RKO (cell line): ENCODE measurements at regions not wholly inside any gene's neighbourhood (a gene's known extent, or its start where the extent isn't known, plus 50 kb on each side); places are given as distances from the start of the nearest gene placed in this dataset.
A peak's percentile ranks its signal among the peaks of the same experiment; 100 is the strongest.

ENCODE experiments used
- DNase-seq: peaks from one replicate; pipeline ENCODE4 v3.0.0-alpha.2; 2016; ENCODE audit warnings: low spot score

DNA sequence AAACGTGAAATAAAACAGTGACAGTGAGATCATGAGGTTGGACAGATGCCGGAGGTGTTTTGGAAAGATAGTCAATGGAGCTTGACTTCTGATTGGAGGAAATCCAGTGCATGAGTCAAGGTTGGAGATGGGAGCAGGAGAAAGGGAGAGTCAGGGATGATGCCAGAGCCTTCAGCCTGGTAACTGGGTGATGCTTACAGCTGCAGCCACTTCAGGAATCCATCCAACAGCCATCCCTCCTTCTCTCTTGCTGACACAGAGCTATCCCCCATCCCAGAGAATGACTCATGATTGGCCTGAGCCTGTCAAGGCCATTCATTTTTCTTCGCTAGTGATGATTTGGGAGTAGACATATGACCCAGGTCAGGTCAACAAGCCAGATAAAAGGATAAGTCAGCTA, 112.8 kb downstream of the SAMD5 start:
- DNase-seq: peak; percentile 0

DNA sequence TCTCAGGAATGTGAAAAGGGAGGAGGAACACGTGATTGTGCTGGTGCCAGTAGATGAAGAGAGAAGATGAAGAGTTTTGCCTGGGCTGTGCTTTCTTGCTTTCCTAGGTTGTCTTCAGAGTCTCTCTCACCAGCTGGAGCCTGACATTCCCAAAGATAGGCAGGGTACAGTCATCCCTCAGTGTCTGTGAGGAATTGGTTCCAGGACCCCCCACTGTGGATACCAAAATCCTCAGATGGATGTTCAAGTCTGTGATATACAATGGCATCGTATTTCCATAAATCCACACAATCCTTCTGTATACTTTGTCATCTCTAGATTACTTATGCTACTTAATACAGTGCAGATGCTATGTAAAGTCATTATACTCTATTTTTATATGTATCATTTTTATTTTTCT, 113.5 kb downstream of the SAMD5 start:
- DNase-seq: no peak

DNA sequence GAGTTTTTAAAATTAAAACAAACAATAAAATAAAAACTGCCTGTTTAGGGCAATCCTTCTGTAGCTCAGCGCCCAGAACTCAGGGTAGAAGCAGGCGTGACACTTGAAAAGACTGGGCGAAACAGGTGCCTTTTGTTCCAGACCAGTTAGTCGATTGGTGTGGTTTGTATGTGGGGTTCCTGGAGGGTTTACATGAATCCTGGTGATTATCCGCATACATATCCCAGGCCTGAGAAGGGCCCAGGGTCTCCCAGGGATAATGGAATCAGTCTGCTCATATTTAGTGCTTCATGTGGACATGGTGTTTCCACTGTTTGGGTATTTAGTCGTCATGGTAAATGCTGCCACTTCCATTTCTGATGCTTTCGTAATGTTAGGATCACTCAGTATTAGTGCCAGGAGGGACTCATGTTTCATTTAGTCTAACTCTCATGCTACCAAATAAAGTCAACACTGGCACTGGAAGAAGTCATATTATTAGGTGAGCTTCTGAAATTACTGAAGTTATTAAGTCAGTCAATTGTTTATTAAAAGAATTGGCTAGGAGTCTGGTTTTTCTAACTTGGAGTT, 116.5 kb downstream of the SAMD5 start:
- DNase-seq: no peak

DNA sequence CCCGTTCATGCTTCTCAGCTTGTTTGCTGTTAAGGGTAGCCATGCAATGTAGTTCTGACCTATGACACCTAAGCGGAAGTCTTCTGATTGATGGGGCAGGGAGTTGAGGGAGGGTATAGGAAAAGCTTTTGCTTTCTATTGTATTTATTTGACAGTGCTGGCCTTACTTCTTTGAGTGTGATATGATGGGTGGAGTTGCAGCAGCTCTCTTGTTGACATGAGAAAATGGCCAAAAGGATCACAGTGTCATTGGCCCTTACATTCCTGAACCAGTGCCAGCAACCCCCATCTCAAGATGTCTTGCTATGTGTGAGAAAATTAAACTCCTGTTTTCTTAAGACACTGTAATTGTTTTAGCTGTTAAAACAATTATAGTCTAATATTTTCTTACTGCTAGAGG, 117.5 kb downstream of the SAMD5 start:
- no peak for DNase-seq

DNA sequence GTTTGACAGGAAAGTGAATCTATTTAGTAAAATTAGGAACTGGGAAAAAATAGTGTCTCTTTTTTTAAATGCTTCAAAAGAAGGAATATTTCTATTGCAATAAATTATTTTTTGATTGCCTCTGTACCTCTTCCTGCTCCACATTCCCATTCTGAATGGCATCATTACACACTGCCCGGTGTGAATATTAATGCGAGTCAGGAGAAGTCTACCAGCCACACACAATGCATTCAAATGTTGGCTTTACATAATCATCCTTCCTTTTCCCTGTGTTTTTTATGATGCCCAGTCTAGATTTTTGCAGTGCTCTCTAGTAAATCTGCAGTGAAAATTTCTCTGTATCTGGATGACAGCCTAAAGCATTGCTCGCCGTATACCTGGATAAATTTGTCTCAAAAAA, 118.9 kb downstream of the SAMD5 start:
- no peak for DNase-seq

DNA sequence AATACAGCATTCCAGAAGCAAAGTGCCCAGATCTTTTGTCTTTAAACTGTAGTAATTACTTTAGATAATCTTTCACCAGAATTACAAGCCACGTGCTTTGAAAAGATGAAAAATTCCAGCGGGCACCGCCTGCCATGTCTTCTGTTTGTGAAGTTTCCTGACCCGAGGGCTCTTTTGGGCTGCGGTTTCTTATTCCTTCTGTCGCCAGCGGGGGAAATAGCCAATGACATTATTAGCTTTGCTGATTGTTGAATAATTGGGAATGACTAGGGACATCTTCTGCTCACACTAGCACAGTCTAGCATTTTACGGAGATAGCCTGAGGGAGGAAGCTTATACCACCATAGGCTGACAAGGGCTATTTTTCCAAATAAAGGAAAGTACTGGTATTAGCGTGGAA, 124.7 kb downstream of the SAMD5 start:
- DNase-seq: no peak

DNA sequence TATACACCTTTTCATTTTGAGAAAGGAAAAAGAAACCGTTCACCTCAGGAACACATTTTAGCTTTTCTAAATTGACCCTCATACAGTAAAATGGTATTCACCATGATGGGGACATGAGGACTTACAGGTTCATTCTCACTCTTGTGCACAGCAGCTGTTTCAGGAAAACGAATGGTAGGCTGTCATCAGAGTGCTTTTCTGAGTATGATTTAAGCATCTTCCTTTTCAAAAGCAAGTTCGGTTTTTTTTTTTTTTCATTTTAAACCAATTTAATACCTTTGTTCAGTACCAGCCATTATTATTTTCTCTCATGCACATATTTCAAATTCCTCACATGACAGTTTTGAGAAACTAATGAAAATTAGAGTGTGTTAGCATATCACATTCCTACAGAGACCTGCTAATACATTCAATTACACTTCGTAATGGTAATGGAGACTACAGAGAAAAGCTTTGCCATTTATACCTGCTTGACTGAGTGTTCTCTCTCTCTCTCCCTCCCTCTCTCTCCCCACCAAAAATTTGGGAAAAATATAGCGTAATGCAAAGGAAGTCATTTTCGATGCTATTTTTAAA, 129.2 kb downstream of the SAMD5 start:
- DNase-seq: no peak

DNA sequence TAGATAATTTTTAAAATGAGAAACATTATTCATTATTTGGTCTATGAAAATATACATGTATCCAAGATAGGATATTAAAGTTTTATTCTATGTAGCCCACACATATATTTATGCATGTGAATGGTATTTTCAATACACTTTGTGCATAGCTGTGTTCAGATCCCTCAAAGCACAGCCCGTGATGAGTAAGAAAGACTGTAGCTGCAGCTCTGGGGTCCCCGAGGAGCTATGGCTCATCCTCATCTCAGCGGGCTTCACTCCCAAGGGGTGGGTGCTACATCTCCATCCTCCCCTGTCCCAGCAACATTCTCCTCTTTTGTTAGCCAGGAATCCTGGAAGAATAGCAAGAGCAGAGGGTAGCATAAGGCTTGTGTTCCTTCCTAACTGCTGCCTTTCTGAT, 130.8 kb downstream of the SAMD5 start:
- DNase-seq: no peak

DNA sequence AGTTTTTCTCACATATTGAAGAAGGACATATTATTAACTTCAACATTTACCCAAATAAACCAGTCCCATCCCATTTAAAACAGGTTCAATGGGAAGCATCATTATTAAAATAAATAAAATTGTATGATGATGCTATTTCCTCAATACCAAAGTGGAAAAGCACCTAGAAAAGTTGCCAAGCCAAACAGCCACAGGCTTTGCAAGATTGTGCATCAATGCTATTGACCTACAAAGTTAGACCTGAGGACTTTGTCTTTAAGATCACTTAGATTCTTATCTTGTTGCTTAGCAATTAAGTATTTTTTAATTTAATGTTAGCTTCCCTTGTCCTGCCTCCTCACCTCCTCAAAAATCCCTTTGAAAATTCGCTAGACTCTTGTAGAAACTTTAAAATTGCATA, 132.1 kb downstream of the SAMD5 start:
- DNase-seq: no peak

DNA sequence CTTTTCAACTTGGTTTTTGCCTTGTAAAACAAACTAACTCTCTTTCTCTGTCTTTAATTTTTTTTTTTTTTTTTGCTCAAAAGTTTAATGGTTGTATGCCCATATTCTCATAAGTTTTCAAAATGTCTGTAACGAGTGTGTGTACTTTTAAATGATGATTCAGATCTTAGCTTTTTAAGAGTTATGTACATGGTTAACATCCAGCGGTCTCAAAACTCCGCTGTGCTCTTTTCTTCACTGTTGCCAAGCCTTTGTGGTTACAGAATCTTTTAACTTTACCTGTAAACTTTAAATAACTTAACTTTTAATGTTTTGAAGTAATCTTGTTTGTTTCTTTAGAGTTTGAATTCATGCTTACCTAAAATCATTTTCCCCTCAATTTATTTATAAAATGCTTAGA, 133.0 kb downstream of the SAMD5 start:
- no peak for DNase-seq

DNA sequence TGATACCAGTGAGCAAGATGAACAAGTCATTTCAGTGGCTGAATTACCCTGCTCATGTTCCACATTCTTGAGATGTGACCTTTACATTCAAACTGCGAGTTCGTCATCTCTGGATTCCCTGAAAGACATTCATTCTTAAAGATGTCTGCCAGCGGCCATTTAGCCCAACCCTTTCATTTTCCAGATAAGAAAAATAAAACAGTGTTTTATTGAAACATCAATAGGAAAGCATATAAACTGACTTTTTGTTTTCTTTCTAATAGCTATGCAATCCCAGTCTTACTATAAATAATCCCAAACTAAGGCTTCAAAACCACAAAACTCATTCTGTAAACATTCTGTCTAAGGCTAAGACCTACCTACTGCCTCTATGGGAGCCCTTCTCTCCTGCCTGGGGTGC, 134.0 kb downstream of the SAMD5 start:
- DNase-seq: peak; percentile 1

DNA sequence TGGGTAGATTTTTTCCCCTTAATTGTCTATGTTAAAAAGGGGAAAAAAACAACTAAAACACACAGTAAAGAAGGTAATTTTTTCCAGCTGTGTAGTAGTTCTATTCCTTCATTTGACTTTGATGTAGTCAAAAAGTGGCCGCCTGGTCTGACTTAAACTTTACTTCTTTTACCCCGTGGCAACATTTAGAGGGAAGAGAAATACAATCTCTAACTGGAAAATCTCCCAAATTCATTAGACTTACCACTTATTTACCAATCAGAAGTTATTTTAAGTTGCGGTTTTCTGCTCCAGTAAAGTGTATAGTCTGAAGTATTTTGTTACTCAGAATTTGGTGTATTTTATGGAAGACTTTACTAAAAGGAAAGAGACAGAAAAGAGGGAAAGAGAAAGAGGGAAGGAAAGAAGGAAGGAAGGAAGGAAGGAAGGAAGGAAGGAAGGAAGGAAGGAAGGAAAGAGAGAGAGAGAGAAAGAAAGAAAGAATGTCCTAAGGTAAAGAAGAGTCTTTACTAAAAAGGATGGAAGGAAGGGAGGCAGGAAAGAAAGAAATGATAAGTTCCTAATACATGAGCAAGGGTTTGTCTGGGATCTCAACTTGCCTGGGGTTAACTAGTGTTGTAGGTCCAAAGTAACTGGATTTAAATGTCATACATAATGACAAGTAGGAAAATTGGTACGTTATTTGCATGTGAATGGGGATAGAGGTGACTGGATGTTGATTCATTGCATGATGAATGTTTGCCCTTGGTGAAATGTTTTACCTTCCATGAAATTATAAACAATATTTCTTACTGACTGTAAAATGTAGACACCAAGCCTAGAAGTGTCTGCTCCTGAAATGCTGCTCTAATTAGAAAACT, 135.1 kb downstream of the SAMD5 start:
- no peak for DNase-seq

DNA sequence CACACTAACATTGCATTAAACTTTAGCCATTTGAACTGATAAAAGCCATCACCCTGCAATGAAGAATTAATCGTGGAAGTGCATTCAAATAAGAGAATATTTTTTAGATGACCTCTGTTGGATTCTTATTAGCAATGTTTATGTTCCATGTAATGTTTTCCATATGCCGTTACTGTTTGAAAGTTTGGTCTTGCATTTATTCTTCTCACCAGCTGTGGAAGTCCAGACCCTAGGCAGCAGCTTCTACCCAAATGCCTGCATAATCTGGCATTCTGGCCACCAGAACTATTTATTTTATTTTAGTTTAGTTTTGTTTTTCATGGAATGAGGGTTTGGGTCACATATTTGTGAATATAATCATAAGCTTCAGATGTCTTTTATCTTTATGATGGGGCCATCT, 140.4 kb downstream of the SAMD5 start:
- DNase-seq: no peak

DNA sequence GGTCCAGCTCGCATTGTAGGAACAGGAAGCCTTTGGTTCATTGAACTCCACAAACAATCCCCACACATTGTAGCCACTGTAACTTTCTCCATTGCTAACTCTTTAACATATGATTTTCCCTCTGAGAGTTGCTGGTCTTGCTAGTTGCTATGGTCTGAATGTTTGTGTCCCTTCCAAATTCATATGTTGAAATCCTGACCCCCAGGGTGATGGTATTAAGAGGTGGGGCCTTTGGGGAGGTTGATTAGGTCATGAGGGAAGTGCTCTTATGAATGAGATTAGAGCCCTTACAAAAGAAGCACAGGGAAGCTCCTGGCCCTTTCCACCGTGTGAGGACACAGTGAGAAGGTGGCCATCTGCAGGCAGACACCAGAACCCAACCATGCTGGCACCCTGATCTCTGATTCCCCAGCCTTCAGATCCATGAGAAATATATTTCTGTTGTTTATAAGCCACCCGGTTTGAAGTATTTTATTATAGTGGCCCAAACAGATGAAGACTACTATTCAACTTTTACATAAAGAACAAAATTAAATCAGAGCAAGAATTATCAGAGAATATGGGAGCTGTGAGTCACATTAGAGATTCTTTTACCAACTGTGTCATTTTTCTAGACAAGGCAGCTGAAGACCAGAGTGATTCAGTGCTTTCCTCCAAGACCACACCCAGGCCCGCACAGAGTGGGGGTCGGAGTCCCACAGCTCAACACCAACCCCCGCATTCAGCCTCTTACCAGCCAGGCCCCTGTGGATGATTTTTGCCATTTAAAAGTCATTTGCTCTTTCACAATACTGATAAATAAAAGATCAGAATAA, 143.0 kb downstream of the SAMD5 start:
- no peak for DNase-seq

DNA sequence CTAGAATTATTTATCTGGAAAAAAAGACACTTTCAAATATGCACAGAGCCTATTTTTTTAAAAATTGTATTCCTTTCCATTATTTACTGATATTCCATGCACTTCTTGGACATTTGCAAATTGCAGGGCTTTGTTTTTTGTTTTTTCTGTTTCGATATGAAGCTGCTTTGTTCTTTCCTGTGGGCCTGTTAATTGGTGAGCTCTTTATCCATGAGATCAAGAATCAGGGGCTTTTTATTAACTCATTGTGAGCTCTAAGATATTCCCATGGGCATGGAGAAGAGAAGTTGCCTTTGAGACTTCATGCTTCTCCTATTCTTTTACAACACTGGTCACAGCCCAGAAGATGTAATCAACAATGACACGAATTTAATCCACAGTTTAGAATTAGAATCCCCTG, 145.1 kb downstream of the SAMD5 start:
- no peak for DNase-seq

DNA sequence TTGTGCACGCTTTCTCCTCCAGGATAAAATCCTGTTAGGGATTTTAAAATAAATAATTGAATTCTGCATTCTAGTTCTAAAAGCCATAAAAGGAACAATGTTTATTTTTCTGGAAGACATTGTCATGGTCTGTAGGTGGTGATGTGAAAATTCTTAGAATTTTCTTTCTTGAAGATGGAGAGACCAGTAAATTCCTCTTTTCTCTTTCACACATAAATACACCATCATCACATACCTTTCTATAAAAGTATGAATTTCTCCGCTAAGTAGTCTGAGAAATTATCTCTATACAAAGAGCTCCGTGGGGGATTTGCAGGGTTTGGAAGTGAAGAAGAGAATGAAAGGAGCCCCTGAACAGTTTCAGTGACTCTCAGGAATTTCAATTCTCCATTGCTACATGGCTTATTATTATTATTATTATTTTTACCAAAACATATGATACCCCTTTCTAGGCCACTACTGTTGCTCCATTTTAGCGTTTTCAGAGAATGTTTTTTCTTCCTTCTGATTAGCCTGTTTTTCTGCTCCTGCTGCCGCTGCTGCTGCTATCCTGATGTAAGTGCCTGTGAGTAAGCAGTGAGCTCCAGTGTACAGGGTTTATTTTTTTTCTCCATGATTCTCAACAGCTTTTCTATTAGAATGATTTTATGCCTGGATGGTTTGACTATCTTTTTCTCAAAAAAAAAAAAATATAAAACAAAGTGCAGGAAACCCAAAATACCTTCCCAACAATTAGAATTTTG, 145.8 kb downstream of the SAMD5 start:
- DNase-seq: no peak

DNA sequence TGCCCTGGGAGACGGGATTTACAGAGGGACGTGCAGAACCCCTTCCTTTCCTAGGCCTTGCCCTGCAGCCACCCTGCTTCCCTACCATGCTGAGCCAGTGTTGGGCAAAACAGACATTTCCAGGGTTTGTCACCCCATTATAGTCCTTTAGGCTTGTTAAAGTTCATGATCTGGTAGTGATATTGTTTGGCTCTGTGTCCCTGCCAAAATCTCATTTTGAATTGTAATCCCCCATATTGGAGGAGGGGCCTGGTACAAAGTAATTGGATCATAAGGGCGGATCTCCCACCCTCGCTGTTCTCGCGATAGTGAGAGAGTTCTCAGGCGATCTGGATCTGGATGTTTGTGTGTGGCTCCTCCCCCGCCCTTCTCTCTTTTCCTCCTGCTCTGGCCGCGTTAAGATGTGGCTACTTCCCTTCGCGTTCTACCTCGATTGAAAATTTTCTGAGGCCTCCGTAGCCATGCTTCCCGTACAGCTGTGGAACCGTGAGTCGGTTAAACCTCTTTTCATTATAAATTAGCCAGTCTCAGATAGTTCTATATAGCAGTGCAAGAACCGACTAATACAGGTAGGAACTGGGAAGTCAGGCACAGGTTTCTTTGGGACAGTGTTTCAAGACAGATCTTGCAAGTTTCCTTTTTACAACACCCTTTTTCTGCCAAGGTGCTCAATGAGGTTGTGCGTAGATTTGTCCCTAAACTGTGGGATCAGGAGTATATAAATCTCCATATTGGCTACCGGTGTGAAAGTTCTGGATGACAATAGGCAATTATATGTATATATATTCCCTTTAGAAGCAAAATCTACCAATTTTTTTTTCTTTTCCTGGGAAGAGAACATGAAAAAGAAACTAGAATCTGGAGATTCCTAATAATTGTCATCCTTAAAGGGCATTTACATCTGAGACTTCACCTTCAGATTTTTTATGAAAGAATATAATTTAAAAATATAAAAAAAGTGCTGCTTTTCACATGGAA, 152.1 kb downstream of the SAMD5 start:
- no peak for DNase-seq

DNA sequence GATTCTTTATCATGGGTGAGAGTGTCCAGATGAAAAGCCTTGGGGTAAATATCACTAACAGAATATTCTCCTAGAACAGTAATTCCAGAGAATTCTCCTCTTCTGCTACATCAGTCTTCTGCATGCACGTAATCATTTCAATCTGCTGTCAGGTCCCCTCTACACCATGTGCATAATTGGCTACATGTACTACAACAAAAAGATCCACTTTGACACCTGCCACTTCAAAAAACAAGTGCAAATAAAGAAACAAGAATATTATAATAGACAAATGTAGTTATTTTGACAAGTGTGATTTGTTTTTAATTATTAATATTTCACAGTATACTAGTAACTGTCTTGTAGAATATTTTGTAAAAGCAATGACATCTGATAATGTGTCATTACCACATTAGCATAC, 154.2 kb downstream of the SAMD5 start:
- DNase-seq: no peak

DNA sequence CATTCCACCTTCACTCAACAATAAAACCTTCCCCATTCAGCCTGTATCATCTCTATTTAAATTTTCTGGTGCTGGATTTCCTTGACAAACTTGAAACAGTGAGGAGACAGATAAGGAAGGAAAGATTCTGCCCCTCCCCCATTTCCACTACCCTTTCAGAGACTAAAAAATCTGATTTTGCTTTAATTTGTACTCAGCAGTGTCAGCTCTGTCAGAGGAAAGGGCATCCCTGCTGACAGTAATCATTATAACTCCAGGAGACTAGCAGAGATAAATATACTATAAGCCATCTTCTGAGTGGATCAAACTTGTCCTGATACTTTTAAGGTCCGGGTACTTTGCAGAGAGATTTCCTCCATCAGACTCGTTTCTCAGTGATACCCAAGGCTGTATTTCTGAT, 155.6 kb downstream of the SAMD5 start:
- no peak for DNase-seq

DNA sequence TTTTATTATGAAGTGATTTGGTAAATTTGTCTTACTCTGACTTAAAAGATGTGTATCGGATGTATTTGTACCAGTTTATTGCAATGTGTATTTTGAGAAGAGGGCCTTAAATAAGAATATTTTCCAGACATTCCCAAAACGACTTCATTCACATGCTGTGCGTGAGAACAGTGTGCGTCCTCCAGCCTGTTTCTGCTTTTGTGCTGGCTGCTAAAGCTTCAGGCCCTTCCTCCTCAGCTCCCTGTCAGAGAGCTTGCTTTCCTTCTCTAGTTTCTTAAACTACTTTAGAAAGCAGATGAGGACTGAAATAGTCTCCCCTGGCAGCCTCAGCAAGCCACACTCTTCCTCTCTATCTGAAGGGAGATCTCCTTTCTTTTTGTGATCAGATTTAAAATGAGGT, 157.8 kb downstream of the SAMD5 start:
- DNase-seq: no peak

DNA sequence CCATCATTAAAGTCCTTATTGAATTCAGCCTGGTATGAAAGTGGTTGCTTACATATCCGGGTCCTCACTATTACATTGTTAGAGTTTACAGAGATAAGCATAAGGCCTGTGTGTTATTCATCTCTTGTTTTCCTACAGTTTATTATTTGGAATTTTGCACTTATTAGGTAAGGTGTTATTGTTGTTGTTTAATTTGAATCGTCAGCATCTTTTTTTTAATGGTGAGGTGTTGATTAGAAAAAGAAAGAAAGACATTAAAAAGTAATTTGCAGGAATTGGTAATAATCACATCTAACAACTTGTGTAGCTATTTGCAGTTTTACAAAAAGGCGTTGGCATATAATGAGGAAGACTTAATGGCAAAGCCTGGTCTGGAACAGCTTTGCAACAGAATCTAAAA, 158.6 kb downstream of the SAMD5 start:
- no peak for DNase-seq
